Stimulated activated CD8-positive, alpha-beta memory T cell treated with anti-CD3 and anti-CD28 coated beads, Interleukin-2, amount 100 ng/mL, for 48 hours (primary cell): ENCODE measurements at regions not wholly inside any gene's neighbourhood (a gene's known extent, or its start where the extent isn't known, plus 50 kb on each side); places are given as distances from the start of the nearest gene placed in this dataset.
"Not testable (repeated sequence)": the region's sequence is repeated elsewhere in the genome, so short reads cannot be mapped to it uniquely, and the experiment has no call there.

ENCODE experiments used
- DNase-seq, 2 donors: peaks; one replicate each; pipeline ENCODE4 v3.0.0-alpha.2; 2020; ENCODE audit warnings: low read depth in 2 of 2

GRCh38 chr1:4118746-4119515 lies 218.9 kb upstream of the C1orf174 start:
- no peak for DNase-seq

- DNase-seq = no peak
These were observed 219.6 kb upstream of the C1orf174 start for GRCh38 chr1:4119516-4120220.

- DNase-seq = no peak
These were observed 220.7 kb upstream of the C1orf174 start for GRCh38 chr1:4120557-4121292.

- no peak for DNase-seq
These were observed 221.2 kb upstream of the C1orf174 start for GRCh38 chr1:4121293-4121684.

DNA sequence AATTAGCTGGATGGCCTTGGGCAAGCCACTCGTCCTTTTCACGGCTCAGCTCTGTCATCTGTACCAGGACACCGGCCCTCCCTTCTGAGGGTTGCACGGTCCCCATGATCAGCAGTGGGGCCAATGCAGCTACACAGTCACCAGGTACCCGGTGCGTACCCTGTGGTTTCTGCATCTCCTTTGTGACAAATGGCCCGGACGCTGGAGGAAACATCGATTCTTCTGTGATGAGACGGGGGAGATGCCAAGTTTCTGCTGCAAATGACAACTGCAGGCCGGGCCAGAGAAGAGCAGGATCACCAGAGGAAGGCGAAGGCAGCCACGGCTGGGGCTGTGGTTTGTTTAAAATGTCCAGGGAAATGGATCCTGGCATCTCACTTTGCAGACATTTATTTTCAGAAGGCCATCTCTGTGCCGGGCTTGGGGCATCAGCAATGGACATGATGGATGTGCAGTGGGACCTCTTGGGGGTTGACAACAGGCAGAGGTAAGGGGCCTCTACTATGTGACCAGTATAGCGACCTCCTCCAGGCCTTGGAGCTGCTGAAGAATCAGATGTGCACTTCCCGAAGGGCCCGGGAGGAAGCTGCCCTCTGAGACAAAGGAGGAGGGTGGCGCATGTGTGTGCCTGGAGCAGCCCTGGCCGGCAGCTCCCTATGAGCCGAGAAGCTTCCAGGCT lies 221.9 kb upstream of the C1orf174 start:
- DNase-seq = no peak

DNA sequence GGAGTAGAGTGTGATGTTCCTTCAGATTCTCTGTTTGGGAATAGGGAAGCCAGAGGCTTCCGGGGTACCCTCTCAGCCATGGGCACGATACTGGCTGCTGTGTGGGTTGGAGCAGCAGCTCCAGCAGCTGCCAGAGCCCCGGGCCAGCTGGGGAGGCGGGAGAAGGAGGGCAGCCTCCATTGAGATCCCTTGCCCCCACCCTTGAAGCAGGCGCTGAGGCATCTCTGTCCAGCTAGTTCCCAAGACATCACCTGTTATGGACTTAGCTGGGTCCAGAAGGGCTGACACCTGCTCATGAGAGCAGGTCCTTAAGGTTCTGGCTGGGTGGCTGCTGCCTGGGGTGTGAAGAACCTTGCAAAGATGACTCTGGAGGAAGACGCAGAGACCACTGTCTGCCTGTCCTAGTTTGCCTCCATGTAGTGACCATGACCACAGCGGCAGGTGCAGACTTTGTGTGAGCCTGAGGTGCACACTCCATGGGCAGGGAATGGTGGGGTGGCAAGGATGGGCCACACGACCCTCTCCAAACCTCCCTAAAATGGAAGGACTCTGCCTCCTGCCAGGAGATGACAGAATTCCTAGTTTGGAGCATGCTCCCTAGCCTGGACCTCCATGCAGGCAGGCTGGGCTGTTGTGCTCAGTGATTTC lies 222.6 kb upstream of the C1orf174 start:
- DNase-seq = no peak

GRCh38 chr1:4124631-4125145 lies 224.6 kb upstream of the C1orf174 start:
- no peak for DNase-seq

DNA sequence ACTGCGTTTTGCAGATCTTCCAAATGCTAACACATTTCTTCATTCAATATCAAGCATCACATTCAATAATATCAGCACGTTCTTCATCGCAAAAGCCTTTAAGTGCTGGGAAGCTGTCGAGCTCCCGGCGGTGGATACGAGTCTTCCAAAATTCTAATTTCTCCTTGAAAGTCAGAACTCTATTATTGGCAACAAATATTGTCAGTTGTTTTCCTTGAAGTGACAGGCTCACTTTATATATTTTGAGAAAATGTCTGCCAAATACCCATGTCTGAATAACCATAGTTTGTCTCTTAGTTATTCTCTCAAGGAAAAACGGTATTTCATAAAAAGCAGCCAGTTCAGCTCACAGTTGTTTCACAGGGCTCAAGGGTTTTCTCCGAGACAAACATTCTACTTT lies 226.2 kb upstream of the C1orf174 start:
- DNase-seq = no peak

DNA sequence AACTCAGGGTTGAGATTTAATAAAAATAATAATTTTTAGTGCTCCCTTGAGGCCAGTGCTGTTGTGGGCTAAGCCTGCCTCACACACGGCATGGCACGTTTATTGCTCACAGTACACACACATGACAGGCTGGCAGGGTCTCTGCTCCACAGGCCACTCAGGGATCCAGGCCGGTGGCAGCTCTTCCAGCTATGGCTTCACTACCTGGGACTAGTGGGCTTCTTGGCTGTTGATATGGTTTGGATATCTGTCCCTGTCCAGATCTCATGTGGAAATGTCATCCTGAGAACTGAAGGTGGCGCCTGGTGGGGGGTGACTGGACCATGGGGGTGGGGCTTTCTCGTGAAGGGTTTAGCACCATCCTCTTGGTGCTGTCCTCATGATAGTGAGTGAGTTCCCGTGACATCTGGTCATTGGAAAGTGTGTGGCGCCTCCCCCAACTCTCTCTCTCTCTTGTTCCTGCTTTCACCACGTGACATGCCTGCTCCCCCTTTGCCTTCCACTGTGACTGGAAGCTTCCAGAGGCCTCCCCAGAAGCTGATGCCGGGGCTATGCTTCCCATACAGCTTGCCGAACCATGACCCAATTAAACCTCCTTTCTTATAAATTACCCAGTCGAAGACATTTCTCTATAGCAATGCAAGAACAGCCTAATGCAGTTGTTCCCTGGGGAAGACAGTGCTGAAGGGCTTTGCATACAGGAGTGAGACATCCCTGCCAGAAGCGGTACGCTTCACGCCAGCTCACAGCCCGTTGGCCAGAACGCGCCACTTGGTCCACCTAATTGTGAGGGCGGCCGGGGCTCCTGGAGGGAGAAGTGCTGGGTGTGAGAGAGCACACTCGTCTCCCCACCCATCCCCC lies 226.9 kb upstream of the C1orf174 start:
- no peak for DNase-seq

DNA sequence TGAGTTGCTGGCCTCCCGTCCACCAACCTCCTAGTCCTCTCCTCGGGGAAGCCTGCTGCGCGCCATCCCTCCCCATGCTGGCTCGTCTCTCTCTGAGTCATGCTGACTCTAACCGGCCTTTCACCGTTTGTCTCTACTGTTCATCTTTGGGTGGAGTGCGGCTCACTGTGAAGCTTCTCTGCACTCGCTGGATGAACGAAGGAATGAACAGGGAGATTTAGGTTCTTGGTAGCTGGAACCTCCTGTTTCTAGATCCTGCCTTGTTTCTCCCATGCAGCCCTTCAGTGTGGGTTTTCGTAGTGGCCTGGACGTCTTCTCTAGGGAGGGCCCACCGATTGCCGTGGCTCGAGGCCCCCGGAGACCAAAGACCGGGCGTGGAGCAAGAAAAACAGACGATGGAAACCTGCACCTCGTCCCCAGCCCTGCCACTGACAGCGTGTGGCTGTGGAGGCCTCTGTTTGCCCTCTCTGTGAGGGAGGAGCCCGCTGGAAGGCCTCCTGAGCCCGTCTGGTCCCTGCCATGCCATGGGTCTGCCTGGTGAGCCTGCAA lies 227.6 kb upstream of the C1orf174 start:
- no peak for DNase-seq

- no peak for DNase-seq
These were observed 228.5 kb upstream of the C1orf174 start for GRCh38 chr1:4128616-4129015.

- DNase-seq = no peak
These were observed 229.6 kb upstream of the C1orf174 start for GRCh38 chr1:4129693-4130092.

GRCh38 chr1:4130096-4130495 lies 230.0 kb upstream of the C1orf174 start:
- no peak for DNase-seq

DNA sequence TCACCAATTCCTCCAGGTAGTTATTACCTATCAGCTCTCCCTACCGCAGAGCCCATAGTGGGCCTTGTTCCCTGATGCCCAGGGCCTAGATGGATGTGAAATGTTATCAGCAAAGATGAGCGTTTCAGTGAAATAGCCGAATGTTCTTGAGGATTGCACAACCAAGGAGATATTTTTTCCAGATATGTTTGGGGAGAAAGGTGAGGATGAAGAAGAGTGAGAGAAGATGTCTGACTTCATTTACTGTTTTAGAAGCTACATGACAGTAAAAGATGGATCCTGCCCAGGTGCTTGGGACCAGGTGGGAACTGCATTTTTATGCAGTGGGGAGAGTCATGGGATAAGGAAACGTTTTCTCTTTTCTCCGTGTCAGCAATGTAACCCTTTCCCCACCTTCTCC lies 231.7 kb upstream of the C1orf174 start:
- DNase-seq = no peak

DNA sequence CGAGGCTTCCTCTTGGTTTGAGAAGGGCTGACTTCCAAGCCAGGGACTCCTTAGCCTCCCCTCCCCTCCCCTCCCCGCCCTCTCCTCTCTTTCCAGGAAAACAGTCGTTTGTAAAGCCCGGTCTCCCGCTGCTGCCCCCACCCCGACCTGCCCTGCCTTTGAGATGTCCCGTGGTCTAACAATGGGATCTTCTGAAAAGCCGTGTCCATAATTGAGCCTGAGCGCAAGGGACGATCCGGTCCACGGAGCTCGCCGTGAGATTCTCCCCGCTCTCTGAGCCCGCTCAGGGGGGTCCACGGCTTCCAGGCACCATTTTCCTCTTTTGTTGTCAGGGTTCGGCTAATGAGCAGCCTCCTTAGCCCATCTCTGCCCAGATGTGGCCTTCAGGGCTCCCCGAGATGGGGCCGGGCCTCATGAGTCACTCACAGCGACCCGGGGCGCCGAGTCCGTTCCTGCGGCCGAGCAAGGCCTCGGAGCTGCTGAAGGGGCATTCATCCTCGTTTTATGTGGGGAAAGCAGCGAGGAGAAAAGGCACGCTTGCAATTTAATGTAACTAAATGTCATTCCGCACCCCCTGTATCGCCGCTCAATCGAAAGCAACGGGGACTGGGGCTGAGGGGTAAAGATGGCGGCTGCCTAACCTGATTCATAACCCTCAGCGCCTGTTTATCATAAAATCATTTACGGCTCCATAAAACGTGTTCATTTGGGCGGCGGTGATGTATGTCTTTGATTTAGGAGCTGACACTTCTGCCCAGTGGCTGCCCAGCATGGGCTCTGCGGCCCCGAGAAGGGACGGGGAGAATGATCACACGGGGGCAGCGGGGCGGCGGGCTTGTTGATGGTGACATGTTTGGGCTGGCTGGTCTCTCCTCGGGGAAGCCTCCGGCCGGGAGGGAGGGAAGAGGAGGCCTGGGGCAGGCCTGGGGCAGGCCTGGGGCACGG lies 232.6 kb upstream of the C1orf174 start:
- no peak for DNase-seq

GRCh38 chr1:4133297-4133938 lies 233.3 kb upstream of the C1orf174 start:
- no peak for DNase-seq

DNA sequence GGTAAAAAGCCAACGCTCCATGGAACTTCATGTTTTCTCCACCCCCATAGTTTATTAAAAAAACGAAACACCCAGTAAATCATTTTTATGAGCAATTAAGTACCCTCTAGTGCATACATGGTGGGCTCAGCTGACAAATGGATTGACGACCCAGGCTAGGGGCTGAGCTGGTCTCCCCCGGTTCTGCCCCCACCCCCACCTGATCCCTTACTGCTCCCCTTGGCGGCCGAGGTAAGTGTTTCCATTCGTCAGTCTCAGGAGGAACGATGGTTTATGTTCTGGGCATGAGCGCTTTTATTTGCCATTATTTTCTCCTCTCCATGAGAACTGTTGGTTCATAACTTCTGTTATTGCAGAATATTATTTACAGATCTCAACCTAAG lies 233.9 kb upstream of the C1orf174 start:
- no peak for DNase-seq

DNA sequence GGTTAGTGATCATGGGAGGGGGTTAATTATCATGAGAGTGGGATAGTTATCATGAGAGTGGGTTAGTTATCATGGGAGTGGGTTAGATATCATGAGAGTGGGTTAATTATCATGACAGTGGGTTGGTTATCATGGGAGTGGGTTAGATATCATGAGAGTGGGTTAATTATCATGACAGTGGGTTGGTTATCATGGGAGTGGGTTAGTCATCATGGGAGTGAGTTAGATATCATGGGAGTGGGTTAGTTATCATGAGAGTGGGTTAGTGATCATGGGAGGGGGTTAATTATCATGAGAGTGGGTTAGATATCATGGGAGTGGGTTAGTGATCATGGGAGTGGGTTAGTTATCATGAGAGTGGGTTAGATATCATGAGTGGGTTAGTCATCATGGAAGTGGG lies 235.8 kb upstream of the C1orf174 start:
- not testable (repeated sequence) for DNase-seq
